Adipocyte (in vitro differentiated cells): ENCODE measurements at regions not wholly inside any gene's neighbourhood (a gene's known extent, or its start where the extent isn't known, plus 50 kb on each side); places are given as distances from the start of the nearest gene placed in this dataset.

Experiments
- DNase-seq: peaks from one replicate; pipeline ENCODE4 v3.0.0-alpha.2; 2015; ENCODE audit warnings: low read depth
- H3K27me3 ChIP-seq: replicated peaks from 2 replicates; pipeline ENCODE4 v1.7.0; 2013; ENCODE audit warnings: mild to moderate bottlenecking, low read length, moderate library complexity; ENCODE audit not compliant: control insufficient read depth, insufficient read depth
- H3K36me3 ChIP-seq: 2 replicates; pipeline ENCODE4 v1.7.0; 2013; ENCODE audit warnings: low read length, mild to moderate bottlenecking, moderate library complexity; ENCODE audit not compliant: control insufficient read depth, insufficient read depth, severe bottlenecking
- H3K4me1 ChIP-seq: 2 replicates; pipeline ENCODE4 v1.7.0; 2013; ENCODE audit warnings: mild to moderate bottlenecking, low read length, moderate library complexity; ENCODE audit not compliant: control insufficient read depth, insufficient read depth
- H3K4me3 ChIP-seq: 2 replicates; pipeline ENCODE4 v1.7.0; 2013; ENCODE audit warnings: mild to moderate bottlenecking, low read length, moderate library complexity
- H3K9ac ChIP-seq: 2 replicates; pipeline ENCODE4 v1.7.0; 2013; ENCODE audit warnings: mild to moderate bottlenecking, low read length, moderate library complexity
- H3K9me3 ChIP-seq: 2 replicates; pipeline ENCODE4 v1.7.0; 2013; ENCODE audit warnings: mild to moderate bottlenecking, low read length, moderate library complexity; ENCODE audit not compliant: control insufficient read depth

DNA sequence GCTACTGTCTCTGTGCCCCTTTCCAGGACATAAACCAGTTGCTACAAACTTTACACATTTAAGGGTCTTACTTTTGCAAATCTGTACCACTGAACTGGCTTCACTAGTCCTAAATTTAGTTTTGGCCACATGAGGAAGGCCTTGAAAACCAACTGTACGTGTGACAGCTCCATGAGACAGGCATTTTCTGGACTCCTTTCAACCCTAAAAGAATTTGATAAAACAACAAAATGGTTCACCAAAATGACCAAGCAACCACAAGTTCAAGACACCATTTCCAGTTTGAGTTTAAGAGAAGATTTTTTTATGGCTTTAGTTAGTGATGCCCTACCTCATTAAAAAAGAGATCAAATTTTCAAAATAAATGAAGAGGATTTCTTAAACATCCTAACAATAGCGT lies 246.4 kb downstream of the ZNF674 start:
- DNase-seq = peak; percentile 9
- Histone ChIP-seq H3K4me3 (no peak overlapping the region), H3K36me3 (no peaks in the 10 kb centered on the region), H3K9ac (no peak overlapping the region), H3K4me1 (no peaks in the 10 kb centered on the region), H3K27me3 (peaks cover 29% of the 10 kb centered on the region), H3K9me3 (no peaks in the 10 kb centered on the region)

DNA sequence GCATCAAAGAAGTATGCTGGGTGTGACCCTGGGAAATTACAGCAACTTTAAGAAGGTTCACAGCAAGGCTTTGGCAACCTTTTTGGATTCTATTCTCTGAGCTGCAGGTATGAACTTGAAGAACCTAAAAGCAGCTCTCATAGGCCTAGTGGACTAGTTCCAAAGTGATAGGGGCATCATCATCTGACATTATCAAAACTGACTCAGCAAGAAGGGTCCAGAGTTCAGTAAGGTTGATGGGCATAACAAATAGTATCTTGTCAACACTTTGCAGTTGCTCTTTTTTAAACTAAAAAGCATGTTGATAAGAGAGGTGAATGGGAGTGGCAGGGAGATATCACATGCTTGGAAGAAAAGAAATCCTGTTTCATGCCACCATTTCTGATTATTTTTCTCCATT lies 249.3 kb downstream of the ZNF674 start:
- DNase-seq = no peak
- H3K9me3 ChIP-seq = no peaks in the 10 kb centered on the region
- no peaks in the 10 kb centered on the region for H3K36me3 ChIP-seq
- no peak overlapping the region for H3K9ac ChIP-seq
- no peaks in the 10 kb centered on the region for H3K4me1 ChIP-seq
- H3K27me3 ChIP-seq = peaks cover 38% of the 10 kb centered on the region
- no peak overlapping the region for H3K4me3 ChIP-seq

DNA sequence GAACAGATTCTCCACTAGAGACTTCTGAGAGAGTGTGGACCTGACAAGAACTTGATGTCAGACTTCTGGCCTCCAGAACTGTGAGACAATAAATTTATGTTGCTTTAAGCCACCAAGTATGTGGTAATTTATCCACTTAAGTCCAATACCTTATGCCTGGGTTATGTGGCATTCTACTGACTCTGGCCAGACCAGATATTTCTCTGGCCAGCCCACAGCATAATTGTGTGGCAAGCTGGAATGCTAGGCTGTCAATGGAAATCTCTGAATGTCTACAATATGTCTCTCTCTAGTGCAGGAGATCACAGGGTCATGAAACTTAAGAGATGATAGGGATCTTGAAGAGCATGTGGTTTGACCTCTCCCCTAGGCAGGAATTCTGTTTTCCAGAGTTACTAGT lies 251.0 kb downstream of the ZNF674 start:
- H3K4me1 ChIP-seq = no peaks in the 10 kb centered on the region

DNA sequence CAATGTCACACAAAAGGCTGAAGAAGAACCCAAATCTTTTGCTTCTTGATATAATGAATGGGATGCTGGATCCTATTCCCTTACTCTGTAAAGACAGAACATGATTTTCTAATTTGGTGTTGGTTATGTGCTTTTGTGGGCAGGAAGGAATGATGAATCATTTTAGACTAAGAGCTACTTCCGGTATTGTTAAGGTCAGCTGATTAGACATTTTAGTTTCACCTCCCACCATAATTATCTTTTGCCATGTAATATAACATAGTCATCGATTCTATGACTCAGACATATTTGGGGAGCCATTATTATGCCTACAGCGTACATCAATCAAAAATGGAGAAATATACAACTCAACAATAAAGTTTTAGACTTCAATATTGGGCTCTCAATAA lies 265.3 kb downstream of the ZNF674 start:
- peaks cover 2% of the 10 kb centered on the region for H3K27me3 ChIP-seq
- H3K9me3 ChIP-seq = no peaks in the 10 kb centered on the region
- no peak overlapping the region for H3K4me3 ChIP-seq
- H3K9ac ChIP-seq = no peak overlapping the region
- DNase-seq = peak; percentile 28
- H3K4me1 ChIP-seq = peaks cover 10% of the 10 kb centered on the region
- no peaks in the 10 kb centered on the region for H3K36me3 ChIP-seq

More for the DNA sequence above, 251.0 kb downstream of the ZNF674 start:
- no peak overlapping the region for H3K9ac ChIP-seq
- no peaks in the 10 kb centered on the region for H3K36me3 ChIP-seq
- no peak overlapping the region for H3K4me3 ChIP-seq
- peak; percentile 53 for DNase-seq
- peaks cover 37% of the 10 kb centered on the region for H3K27me3 ChIP-seq
- H3K9me3 ChIP-seq = peaks cover 3% of the 10 kb centered on the region

DNA sequence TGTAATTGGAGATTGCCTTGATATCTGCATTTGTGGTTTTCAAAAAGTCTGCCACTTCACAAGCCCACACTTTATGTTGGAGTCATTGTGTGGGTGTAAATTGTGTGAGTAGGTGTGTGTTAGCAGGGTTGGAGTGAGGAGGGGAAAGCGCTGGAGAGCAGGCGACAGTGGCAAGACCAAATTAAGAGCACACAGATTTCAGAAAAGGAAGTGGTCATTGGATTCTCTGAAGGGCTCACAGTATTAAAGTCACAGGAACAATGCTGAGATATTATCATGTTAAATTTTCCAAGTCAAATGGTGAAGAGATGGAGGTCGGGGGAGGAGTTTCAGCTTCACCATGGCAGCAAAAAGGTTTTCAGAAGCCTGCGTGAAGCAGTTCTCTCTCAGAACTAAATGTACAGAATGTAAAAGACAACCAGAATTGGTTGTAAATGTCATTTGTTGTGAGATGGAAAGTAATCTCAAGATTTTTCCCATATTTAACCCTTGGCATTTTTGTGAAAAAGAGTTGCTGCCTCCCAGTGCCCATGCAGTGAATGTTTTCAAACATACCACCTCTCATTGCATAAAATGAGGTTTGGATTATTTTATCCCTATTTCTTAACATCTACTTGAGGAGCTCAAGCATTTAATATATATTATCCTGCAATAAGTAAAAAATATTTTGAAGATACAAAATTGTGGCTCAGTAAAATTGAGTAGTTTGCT lies 265.9 kb downstream of the ZNF674 start:
- no peaks in the 10 kb centered on the region for H3K36me3 ChIP-seq
- no peak overlapping the region for H3K9ac ChIP-seq
- peak; percentile 28 for DNase-seq
- H3K27me3 ChIP-seq = peaks cover 2% of the 10 kb centered on the region
- H3K4me3 ChIP-seq = no peak overlapping the region
- peaks cover 10% of the 10 kb centered on the region for H3K4me1 ChIP-seq
- no peaks in the 10 kb centered on the region for H3K9me3 ChIP-seq

DNA sequence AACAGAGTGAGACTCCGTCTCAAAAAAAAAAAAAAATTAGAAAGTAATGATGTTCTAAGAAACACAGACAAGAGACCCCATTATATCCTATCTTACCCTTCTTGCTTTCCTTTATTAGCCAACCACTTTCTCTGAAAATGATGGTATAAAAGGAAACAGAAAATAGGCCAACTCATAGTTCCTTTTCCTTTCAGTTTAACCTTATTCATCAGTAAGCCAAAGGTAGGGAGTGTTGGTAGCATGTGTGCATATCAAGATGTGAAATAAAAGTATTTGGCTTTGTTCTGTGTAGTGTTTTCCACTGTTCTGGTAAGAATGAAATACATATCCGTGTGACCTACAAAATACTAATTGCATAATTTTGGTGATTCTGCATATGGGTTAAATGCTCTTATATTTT lies 266.6 kb downstream of the ZNF674 start:
- no peaks in the 10 kb centered on the region for H3K36me3 ChIP-seq
- no peak overlapping the region for H3K4me3 ChIP-seq
- H3K27me3 ChIP-seq = peaks cover 2% of the 10 kb centered on the region
- DNase-seq = no peak
- no peak overlapping the region for H3K9ac ChIP-seq
- peaks cover 10% of the 10 kb centered on the region for H3K4me1 ChIP-seq
- no peaks in the 10 kb centered on the region for H3K9me3 ChIP-seq

DNA sequence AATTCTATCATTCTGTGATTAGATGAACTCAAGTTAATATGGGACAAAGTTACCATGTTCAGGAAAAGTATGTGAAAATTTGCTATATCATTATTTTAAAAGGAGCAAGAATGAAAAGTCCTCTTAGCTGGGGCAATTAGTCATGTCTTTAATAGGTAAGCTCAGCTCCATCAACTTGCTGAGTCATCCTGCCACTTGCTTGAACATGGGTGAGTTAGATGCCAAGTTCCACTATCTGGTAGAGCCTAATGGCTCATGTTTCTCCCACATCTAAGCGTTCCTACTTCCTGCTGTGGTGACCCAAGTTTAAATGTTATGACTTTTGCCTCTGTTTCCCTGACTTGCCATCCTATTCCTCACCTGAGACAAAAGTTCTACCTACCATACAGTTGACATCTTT lies 276.8 kb downstream of the ZNF674 start:
- Histone ChIP-seq H3K36me3 (no peaks in the 10 kb centered on the region), H3K9me3 (peaks cover 6% of the 10 kb centered on the region), H3K27me3 (peaks cover 18% of the 10 kb centered on the region), H3K9ac (no peak overlapping the region), H3K4me1 (no peaks in the 10 kb centered on the region), H3K4me3 (no peak overlapping the region)
- DNase-seq = peak; percentile 29

DNA sequence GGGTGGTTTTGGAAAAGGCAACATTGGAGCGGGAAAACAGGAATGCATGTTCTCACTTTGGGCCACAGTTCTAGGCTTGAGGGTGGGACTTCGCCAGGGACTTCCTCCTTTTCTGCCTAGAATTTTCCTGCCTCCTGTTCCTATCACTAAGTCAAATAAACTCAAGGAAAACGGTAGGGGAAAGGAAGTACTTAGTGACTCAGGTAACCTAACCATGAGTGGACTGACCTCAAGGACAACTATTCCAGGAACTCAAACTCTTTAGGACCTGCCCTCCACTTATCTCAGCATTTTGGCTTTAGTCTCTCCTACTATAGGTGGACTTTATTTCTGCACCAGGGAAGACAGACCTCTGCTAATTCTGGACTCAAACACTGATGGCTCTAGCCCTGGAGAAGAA lies 281.7 kb downstream of the ZNF674 start:
- no peak for DNase-seq
- no peak overlapping the region for H3K9ac ChIP-seq
- no peak overlapping the region for H3K4me3 ChIP-seq
- peaks cover 21% of the 10 kb centered on the region for H3K27me3 ChIP-seq
- H3K36me3 ChIP-seq = no peaks in the 10 kb centered on the region
- no peaks in the 10 kb centered on the region for H3K9me3 ChIP-seq
- no peaks in the 10 kb centered on the region for H3K4me1 ChIP-seq

DNA sequence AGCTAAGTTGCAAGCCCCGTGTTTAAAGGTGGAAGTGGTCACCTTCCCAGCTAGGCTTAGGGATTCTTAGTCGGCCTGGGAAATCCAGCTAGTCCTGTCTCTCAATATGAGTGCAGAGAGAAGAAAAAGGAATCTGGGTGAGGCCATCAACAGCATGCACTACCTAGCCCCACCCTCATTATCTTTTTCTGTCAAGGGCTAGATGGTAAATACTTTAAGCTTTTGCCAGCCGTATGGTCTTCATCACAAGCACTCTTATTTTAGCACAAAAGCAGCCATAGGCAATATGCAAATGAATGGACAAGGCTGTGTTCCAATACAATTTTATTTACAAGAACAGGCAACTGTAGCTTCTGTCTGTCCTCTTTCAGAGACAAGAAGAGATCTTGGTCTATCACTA lies 282.9 kb downstream of the ZNF674 start:
- Histone ChIP-seq H3K27me3 (peaks cover 21% of the 10 kb centered on the region), H3K4me3 (no peak overlapping the region)
- DNase-seq = no peak

DNA sequence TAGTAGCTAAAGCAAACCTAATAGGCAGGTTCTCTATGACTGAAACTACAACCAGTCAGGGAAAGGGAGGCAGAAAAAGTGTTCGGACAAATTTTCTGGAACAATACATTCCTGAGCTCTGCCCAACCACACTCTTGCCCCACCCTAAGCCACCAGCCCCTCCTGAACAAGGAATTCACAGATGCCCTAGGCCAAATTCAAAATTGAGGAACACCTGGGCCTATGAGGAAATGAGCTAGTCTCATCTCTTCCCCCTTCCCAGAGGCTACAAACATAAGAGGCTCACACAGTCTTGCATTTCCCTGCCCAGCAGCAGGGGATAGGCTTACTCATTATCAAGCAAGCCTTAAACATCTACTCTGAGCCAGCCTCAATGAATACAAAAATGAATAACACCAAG lies 284.7 kb downstream of the ZNF674 start:
- Histone ChIP-seq H3K4me3 (no peak overlapping the region), H3K27me3 (peaks cover 19% of the 10 kb centered on the region), H3K9ac (no peak overlapping the region), H3K36me3 (no peaks in the 10 kb centered on the region), H3K9me3 (no peaks in the 10 kb centered on the region), H3K4me1 (no peaks in the 10 kb centered on the region)
- peak; percentile 27 for DNase-seq

More for the DNA sequence above, 282.9 kb downstream of the ZNF674 start:
- no peak overlapping the region for H3K9ac ChIP-seq
- H3K9me3 ChIP-seq = no peaks in the 10 kb centered on the region
- H3K36me3 ChIP-seq = no peaks in the 10 kb centered on the region
- no peaks in the 10 kb centered on the region for H3K4me1 ChIP-seq

DNA sequence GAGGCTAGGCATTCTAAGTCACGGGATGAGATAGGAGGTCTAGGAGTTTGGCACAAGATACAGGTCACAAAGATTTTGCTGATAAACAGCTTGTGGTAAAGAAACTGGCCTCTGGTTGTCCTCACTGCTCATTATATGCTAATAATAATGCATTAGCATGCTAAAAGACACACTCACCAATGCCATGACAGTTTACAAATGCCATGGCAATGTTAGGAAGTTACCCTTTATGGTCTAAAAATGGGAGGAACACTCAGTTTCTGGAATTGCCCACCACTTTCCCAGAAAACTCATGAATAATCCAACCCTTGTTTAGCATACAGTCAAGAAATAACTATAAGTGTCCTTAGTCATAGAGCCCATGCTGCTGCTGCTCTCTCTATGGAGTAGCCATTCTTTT lies 286.9 kb downstream of the ZNF674 start:
- no peak overlapping the region for H3K4me3 ChIP-seq
- peaks cover 18% of the 10 kb centered on the region for H3K27me3 ChIP-seq
- H3K9me3 ChIP-seq = no peaks in the 10 kb centered on the region
- no peaks in the 10 kb centered on the region for H3K4me1 ChIP-seq
- H3K36me3 ChIP-seq = no peaks in the 10 kb centered on the region
- no peak for DNase-seq
- no peak overlapping the region for H3K9ac ChIP-seq

DNA sequence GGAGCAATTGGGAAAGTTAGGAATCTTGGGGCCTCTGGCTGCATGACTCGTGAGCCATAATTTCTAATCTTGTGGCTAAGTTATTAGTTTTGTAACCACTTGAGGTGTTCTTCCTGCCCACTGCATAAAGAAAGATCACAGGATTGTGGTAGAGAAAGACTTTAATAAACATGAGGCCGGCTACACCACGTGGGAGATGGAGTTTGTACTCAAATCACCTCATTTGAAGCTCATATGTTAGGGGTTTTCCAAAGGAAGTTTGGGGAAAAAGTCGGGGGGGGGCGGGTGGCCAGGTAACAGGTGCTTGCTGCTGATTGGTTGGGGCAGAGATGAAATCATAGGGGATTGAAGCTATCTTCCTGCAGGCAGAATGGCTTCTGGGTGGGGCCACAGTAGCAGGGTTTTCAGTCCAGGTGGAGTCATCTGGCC lies 287.8 kb downstream of the ZNF674 start:
- no peaks in the 10 kb centered on the region for H3K9me3 ChIP-seq
- H3K27me3 ChIP-seq = peaks cover 12% of the 10 kb centered on the region
- H3K4me1 ChIP-seq = no peaks in the 10 kb centered on the region
- H3K9ac ChIP-seq = no peak overlapping the region
- H3K4me3 ChIP-seq = no peak overlapping the region
- DNase-seq = no peak
- H3K36me3 ChIP-seq = no peaks in the 10 kb centered on the region
